Esophagus muscularis mucosa (tissue), 3 donors: ENCODE measurements at regions not wholly inside any gene's neighbourhood (a gene's known extent, or its start where the extent isn't known, plus 50 kb on each side); places are given as distances from the start of the nearest gene placed in this dataset.

Experiments
- POLR2A ChIP-seq: fragments of 450-650 bp; IDR thresholded peaks from one replicate; pipeline ENCODE4 v1.6.1; 2017; ENCODE audit warnings: antibody characterized with exemption, moderate library complexity, mild to moderate bottlenecking, low read depth
- TF ChIP-seq, protein P1 (sequence below), 3 experiments: fragments of 200-600 bp in 2 of 3; fragments of 450-650 bp in 1 of 3; sonication (generic) in 2 of 3; IDR thresholded peaks; one replicate each; pipeline ENCODE4 v1.5.1; 2017 to 2019; ENCODE audit warnings: antibody characterized with exemption in 3 of 3, mild to moderate bottlenecking in 2 of 3, moderate library complexity in 1 of 3

GRCh38 chr5:74037321-74037720 is 411.3 kb downstream of the ARHGEF28 start:
- TF ChIP-seq POLR2A = no peak
- TF ChIP-seq, protein P1, sequence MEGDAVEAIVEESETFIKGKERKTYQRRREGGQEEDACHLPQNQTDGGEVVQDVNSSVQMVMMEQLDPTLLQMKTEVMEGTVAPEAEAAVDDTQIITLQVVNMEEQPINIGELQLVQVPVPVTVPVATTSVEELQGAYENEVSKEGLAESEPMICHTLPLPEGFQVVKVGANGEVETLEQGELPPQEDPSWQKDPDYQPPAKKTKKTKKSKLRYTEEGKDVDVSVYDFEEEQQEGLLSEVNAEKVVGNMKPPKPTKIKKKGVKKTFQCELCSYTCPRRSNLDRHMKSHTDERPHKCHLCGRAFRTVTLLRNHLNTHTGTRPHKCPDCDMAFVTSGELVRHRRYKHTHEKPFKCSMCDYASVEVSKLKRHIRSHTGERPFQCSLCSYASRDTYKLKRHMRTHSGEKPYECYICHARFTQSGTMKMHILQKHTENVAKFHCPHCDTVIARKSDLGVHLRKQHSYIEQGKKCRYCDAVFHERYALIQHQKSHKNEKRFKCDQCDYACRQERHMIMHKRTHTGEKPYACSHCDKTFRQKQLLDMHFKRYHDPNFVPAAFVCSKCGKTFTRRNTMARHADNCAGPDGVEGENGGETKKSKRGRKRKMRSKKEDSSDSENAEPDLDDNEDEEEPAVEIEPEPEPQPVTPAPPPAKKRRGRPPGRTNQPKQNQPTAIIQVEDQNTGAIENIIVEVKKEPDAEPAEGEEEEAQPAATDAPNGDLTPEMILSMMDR (IDR thresholded peaks at IDR 0.05) = no peak
